GM23338 (cell line): ENCODE measurements at regions not wholly inside any gene's neighbourhood (a gene's known extent, or its start where the extent isn't known, plus 50 kb on each side); places are given as distances from the start of the nearest gene placed in this dataset.

Experiments used
- CREB1 ChIP-seq: fragments of 250-450 bp; sonication (Bioruptor Pico); IDR thresholded peaks from 2 replicates; pipeline ENCODE4 v1.5.0; 2020; ENCODE audit warnings: low read depth, mild to moderate bottlenecking, moderate library complexity
- CTCF ChIP-seq, 2 experiments: fragments of 200-600 bp in 1 of 2; sonication (generic) in 1 of 2; conservative IDR thresholded peaks; 2 replicates each; pipeline versions ENCODE4 v1.5.1 to v1.6.1; 2016 to 2017; ENCODE audit warnings: antibody characterized with exemption in 2 of 2, low read depth in 2 of 2, mild to moderate bottlenecking in 2 of 2, moderate library complexity in 1 of 2
- ETS1 ChIP-seq: IDR thresholded peaks from 2 replicates; pipeline ENCODE4 v1.6.1; 2016; ENCODE audit warnings: antibody characterized with exemption
- EZH2 ChIP-seq: fragments of 200-600 bp; sonication (generic); IDR thresholded peaks from one replicate; pipeline ENCODE4 v1.8.0; 2017; ENCODE audit warnings: antibody characterized with exemption, mild to moderate bottlenecking, low read depth; ENCODE audit not compliant: unreplicated experiment
- EZH2phosphoT487 ChIP-seq: fragments of 200-600 bp; sonication (generic); IDR thresholded peaks from one replicate; pipeline ENCODE4 v1.8.1; 2018; ENCODE audit warnings: antibody characterized with exemption; ENCODE audit not compliant: unreplicated experiment
- JUNB ChIP-seq: IDR thresholded peaks from one replicate; pipeline ENCODE4 v1.6.1; 2016; ENCODE audit warnings: antibody characterized with exemption; ENCODE audit not compliant: unreplicated experiment
- NANOG ChIP-seq: IDR thresholded peaks from 2 replicates; pipeline ENCODE4 v1.6.1; 2016; ENCODE audit warnings: antibody characterized with exemption, borderline replicate concordance
- POLR2AphosphoS5 ChIP-seq: IDR thresholded peaks from 2 replicates; pipeline ENCODE4 v1.6.1; 2016; ENCODE audit warnings: antibody characterized with exemption, low read depth
- REST ChIP-seq: IDR thresholded peaks from one replicate; pipeline ENCODE4 v1.6.1; 2018; ENCODE audit warnings: antibody characterized with exemption; ENCODE audit not compliant: unreplicated experiment
- STAT1 ChIP-seq: IDR thresholded peaks from one replicate; pipeline ENCODE4 v1.6.1; 2016; ENCODE audit warnings: antibody characterized with exemption; ENCODE audit not compliant: unreplicated experiment

- TF ChIP-seq CTCF (conservative IDR thresholded peaks at IDR 0.05; ENCODE audit: low read depth in 2 of 2) (no peak), JUNB (no peak), POLR2AphosphoS5 (no peak), REST (no peak), CREB1 (CRISPR knock-in tag) (no peak), ETS1 (no peak), EZH2 (no peak), NANOG (no peak), EZH2phosphoT487 (no peak), STAT1 (no peak)
Measured at GRCh38 chr20:60838297-60838696, 413.8 kb upstream of the CDH4 start.
